OCI-LY3 (cell line): ENCODE measurements at regions not wholly inside any gene's neighbourhood (a gene's known extent, or its start where the extent isn't known, plus 50 kb on each side); places are given as distances from the start of the nearest gene placed in this dataset.

Source experiments
- CTCF ChIP-seq: fragments of 200-600, 300-600 bp; sonication (generic); IDR thresholded peaks from 2 replicates; pipeline ENCODE4 v1.5.1; 2014; ENCODE audit warnings: antibody characterized with exemption, low read length, low read depth
- EZH2phosphoT487 ChIP-seq: fragments of 200-600 bp; shearing (Covaris generic); IDR thresholded peaks from 2 replicates; pipeline ENCODE4 v1.6.1; 2018; ENCODE audit warnings: antibody characterized with exemption, mixed run types, low read depth

- TF ChIP-seq CTCF (no peak), EZH2phosphoT487 (no peak)
Measured at GRCh38 chr2:234620018-234620417, 123.1 kb upstream of the ARL4C start.
